Retinal pigment epithelial cell (primary cell): ENCODE measurements at regions not wholly inside any gene's neighbourhood (a gene's known extent, or its start where the extent isn't known, plus 50 kb on each side); places are given as distances from the start of the nearest gene placed in this dataset.

ENCODE experiments used
- DNase-seq: peaks from one replicate; pipeline ENCODE4 v3.0.0-alpha.2; 2010; ENCODE audit warnings: low read depth
- H3K4me3 ChIP-seq: 2 replicates; pipeline ENCODE4 v1.5.1; 2011; ENCODE audit warnings: mild to moderate bottlenecking, low read length, control low read depth, moderate library complexity
- CTCF ChIP-seq: conservative IDR thresholded peaks from 2 replicates; pipeline ENCODE4 v1.5.1; 2011; ENCODE audit warnings: low read depth, low read length, control low read depth, inconsistent platforms

- no peak for DNase-seq
- TF ChIP-seq CTCF = no peak
- no peak overlapping the region for H3K4me3 ChIP-seq
Measured at GRCh38 chr2:158042666-158043065, 59.0 kb upstream of the UPP2 start.

- TF ChIP-seq CTCF = no peak
- DNase-seq = no peak
- no peak overlapping the region for H3K4me3 ChIP-seq
Measured at GRCh38 chr2:158042245-158042644, 59.4 kb upstream of the UPP2 start.

GRCh38 chr2:158041400-158041799 lies 60.3 kb upstream of the UPP2 start:
- no peak overlapping the region for H3K4me3 ChIP-seq
- no peak for DNase-seq
- TF ChIP-seq CTCF = no peak

GRCh38 chr2:158038901-158039300 lies 62.8 kb upstream of the UPP2 start:
- no peak overlapping the region for H3K4me3 ChIP-seq
- no peak for DNase-seq
- TF ChIP-seq CTCF = no peak

- peak; percentile 78 for TF ChIP-seq CTCF
- no peak overlapping the region for H3K4me3 ChIP-seq
- peak; percentile 52 for DNase-seq
Measured at GRCh38 chr2:158034198-158034866, 67.3 kb upstream of the UPP2 start.

- DNase-seq = no peak
- TF ChIP-seq CTCF = no peak
- H3K4me3 ChIP-seq = no peak overlapping the region
Measured at GRCh38 chr2:158031371-158031770, 70.3 kb upstream of the UPP2 start.

- no peak for TF ChIP-seq CTCF
- H3K4me3 ChIP-seq = no peak overlapping the region
- no peak for DNase-seq
Measured at GRCh38 chr2:158025255-158025996, 76.2 kb upstream of the UPP2 start.
